A549 (cell line): ENCODE measurements at regions not wholly inside any gene's neighbourhood (a gene's known extent, or its start where the extent isn't known, plus 50 kb on each side); places are given as distances from the start of the nearest gene placed in this dataset.
A peak's percentile ranks its signal among the peaks of the same experiment; 100 is the strongest.

Experiments used
- ATAC-seq, 2 experiments: fragments of 200-7000 bp in 1 of 2; fragments of >200 bp in 1 of 2; cut with Nextera tagmentation in 1 of 2; cut with Tn5 transposase in 1 of 2; 3 replicates each; pipeline versions ENCODE4 v1.8.0 to v1.9.1; 2018 to 2020; ENCODE audit warnings: mild to moderate bottlenecking in 1 of 2, moderate library complexity in 1 of 2
- CTCF ChIA-PET: fragments of 300-600 bp; sonication (Branson Sonifier 250); formaldehyde crosslinking; extraction: SDS; loops from one replicate; lab custom pipeline; 2021; ENCODE audit warnings: antibody characterized with exemption, inconsistent platforms; lab: Yijun Ruan, JAX
- POLR2A ChIA-PET: fragments of 350-600 bp; formaldehyde crosslinking; extraction: SDS; loops from one replicate; lab custom pipeline; 2021; ENCODE audit warnings: antibody characterized with exemption, inconsistent platforms; lab: Yijun Ruan, JAX
- DNase-seq, 2 experiments: peaks; one replicate each; pipeline versions ENCODE4 v3.0.0 to v3.0.0-alpha.2; 2011 to 2016; ENCODE audit warnings: low read depth in 1 of 2, low spot score in 1 of 2
- FAIRE-seq: peaks from 2 replicates; lab custom pipeline; 2011; peaks lifted over from hg19 to GRCh38; lab: Jason Lieb, UNC
- H3K27ac ChIP-seq, 2 experiments: fragments of >200 bp; sonication (Bioruptor Twin); formaldehyde crosslinking; 3 replicates each; pipeline ENCODE4 v1.5.1; 2016 to 2017
- H3K4me1 ChIP-seq: fragments of >200 bp; sonication (Bioruptor Twin); formaldehyde crosslinking; 3 replicates; pipeline ENCODE4 v1.6.1; 2016
- H3K4me2 ChIP-seq: fragments of >200 bp; sonication (Bioruptor Twin); formaldehyde crosslinking; 3 replicates; pipeline ENCODE4 v1.6.1; 2016
- H3K4me3 ChIP-seq: fragments of >200 bp; sonication (Bioruptor Twin); formaldehyde crosslinking; 3 replicates; pipeline ENCODE4 v1.5.1; 2016
- H3K9me3 ChIP-seq: fragments of >200 bp; sonication (Bioruptor Twin); formaldehyde crosslinking; 3 replicates; pipeline ENCODE4 v1.6.1; 2016
- BCL3 ChIP-seq: fragments of >200 bp; sonication (Bioruptor Twin); formaldehyde crosslinking; IDR thresholded peaks from 3 replicates; pipeline ENCODE4 v1.6.1; 2016
- BHLHE40 ChIP-seq: IDR thresholded peaks from 2 replicates; pipeline ENCODE4 v1.6.1; 2012; ENCODE audit warnings: low read depth, low read length, inconsistent platforms
- CBX8 ChIP-seq: fragments of 200-600 bp; sonication (generic); IDR thresholded peaks from 2 replicates; pipeline ENCODE4 v1.6.1; 2016
- E2F6 ChIP-seq: IDR thresholded peaks from 2 replicates; pipeline ENCODE4 v1.6.1; 2012; ENCODE audit warnings: low read depth, borderline replicate concordance
- EHMT2 ChIP-seq: fragments of 200-600 bp; sonication (generic); IDR thresholded peaks from 2 replicates; pipeline ENCODE4 v1.6.1; 2016; ENCODE audit warnings: antibody characterized with exemption, low read depth, mild to moderate bottlenecking, moderate library complexity
- ELK1 ChIP-seq: fragments of 150-350 bp; IDR thresholded peaks from 2 replicates; pipeline ENCODE4 v1.6.1; 2014; ENCODE audit warnings: low read depth, mild to moderate bottlenecking, low read length
- EP300 ChIP-seq, 2 experiments: fragments of >200 bp; sonication (Bioruptor Twin); formaldehyde crosslinking; IDR thresholded peaks; 2 replicates in 1 of 2; 3 replicates in 1 of 2; pipeline ENCODE4 v1.6.1; 2016 to 2017
- FOSL2 ChIP-seq, 2 experiments: fragments of 450-650 bp in 1 of 2; fragments of >200 bp in 1 of 2; sonication (Bioruptor Twin) in 1 of 2; formaldehyde crosslinking; IDR thresholded peaks; 2 replicates each; pipeline versions ENCODE4 v1.5.0 to v1.6.1; 2016 to 2020; ENCODE audit warnings: mild to moderate bottlenecking in 1 of 2, moderate library complexity in 1 of 2
- HMGXB4 ChIP-seq: fragments of 250-450 bp; sonication (Bioruptor Pico); IDR thresholded peaks from 2 replicates; pipeline ENCODE4 v1.5.0; 2021; ENCODE audit warnings: mild to moderate bottlenecking, moderate library complexity, borderline replicate concordance
- JUNB ChIP-seq: fragments of >200 bp; sonication (Bioruptor Twin); formaldehyde crosslinking; IDR thresholded peaks from 2 replicates; pipeline ENCODE4 v1.6.1; 2016
- KDM1A ChIP-seq: fragments of 200-600 bp; sonication (generic); IDR thresholded peaks from 2 replicates; pipeline ENCODE4 v1.6.1; 2016; ENCODE audit warnings: low read depth, mild to moderate bottlenecking
- MYC ChIP-seq: IDR thresholded peaks from 2 replicates; pipeline ENCODE4 v1.6.1; 2012; ENCODE audit warnings: mild to moderate bottlenecking, inconsistent platforms, low read length, improper control_type of control experiment, borderline replicate concordance
- POLR2A ChIP-seq: IDR thresholded peaks from 2 replicates; pipeline ENCODE4 v1.6.1; 2012; ENCODE audit warnings: mild to moderate bottlenecking, low read length
- RCOR1 ChIP-seq: fragments of 150-350 bp; IDR thresholded peaks from 2 replicates; pipeline ENCODE4 v1.6.1; 2014; ENCODE audit warnings: antibody characterized with exemption, low read length, low read depth
- SMC3 ChIP-seq: fragments of >200 bp; sonication (Bioruptor Twin); formaldehyde crosslinking; IDR thresholded peaks from 3 replicates; pipeline ENCODE4 v1.6.1; 2018; ENCODE audit warnings: inconsistent platforms
- SREBF2 ChIP-seq: fragments of 450-650 bp; IDR thresholded peaks from 2 replicates; pipeline ENCODE4 v1.6.1; 2014; ENCODE audit warnings: mild to moderate bottlenecking, moderate library complexity
- ZFP36 ChIP-seq: fragments of 450-650 bp; IDR thresholded peaks from 2 replicates; pipeline ENCODE4 v1.6.1; 2014; ENCODE audit warnings: borderline replicate concordance; ENCODE audit not compliant: partially characterized antibody
- ZNF302 ChIP-seq: fragments of 250-450 bp; sonication (Bioruptor Pico); IDR thresholded peaks from 2 replicates; pipeline ENCODE4 v1.9.0; 2021; ENCODE audit warnings: inconsistent platforms, mild to moderate bottlenecking, moderate library complexity
- WGBS: methylation state at CpG from one replicate; pipeline ENCODE4 v1.1.6; 2017; ENCODE audit errors: missing lambda C conversion rate; 5-methylcytosine and 5-hydroxymethylcytosine counted together

- POLR2A ChIA-PET, result no interaction called here
- H3K4me2 ChIP-seq, result no peak overlapping the region
- WGBS, result 95% methylated on average over 1 of the region's 1 CpG
- no peak for TF ChIP-seq KDM1A
- TF ChIP-seq FOSL2 (IDR thresholded peaks at IDR 0.05), result no peak
- no peak for TF ChIP-seq FOSL2 (CRISPR knock-in tag; IDR thresholded peaks at IDR 0.05)
- TF ChIP-seq CBX8, result no peak
- no peak for TF ChIP-seq EP300 (IDR thresholded peaks at IDR 0.05)
- no peak for TF ChIP-seq ELK1
- no peak for TF ChIP-seq RCOR1
- TF ChIP-seq, all 56 proteins: peak for 0
- DNase-seq, result no peak
- ATAC-seq, result 0 out of 6 replicates have a peak, but pooled peaks of 1 of the 2 experiments have one; percentile 28
- Histone ChIP-seq H3K9me3 (no peaks in the 10 kb centered on the region), H3K27ac (no peak overlapping the region), H3K4me3 (no peak overlapping the region), H3K4me1 (no peaks in the 10 kb centered on the region)
- FAIRE-seq, result no peak
- CTCF ChIA-PET, result interaction anchor here (1.0 kb wide), 1 partner anchor 17 kb away, joined by 3 read pairs; no protein-coding TSS in a partner anchor
These were observed 172.0 kb downstream of the AXIN2 start for GRCh38 chr17:65389426-65389825.

GRCh38 chr17:65388911-65389310 is 172.5 kb downstream of the AXIN2 start:
- ATAC-seq (no peak), DNase-seq (no peak), FAIRE-seq (no peak)
- POLR2A ChIA-PET, result no interaction called here
- Histone ChIP-seq H3K4me3 (no peak overlapping the region), H3K4me2 (no peak overlapping the region), H3K27ac (no peak overlapping the region), H3K4me1 (no peaks in the 10 kb centered on the region), H3K9me3 (no peaks in the 10 kb centered on the region)
- WGBS, result 4% methylated on average over 1 of the region's 1 CpG
- TF ChIP-seq ZNF302, result no peak
- TF ChIP-seq EHMT2, result no peak
- TF ChIP-seq SMC3, result no peak
- TF ChIP-seq E2F6, result no peak
- no peak for TF ChIP-seq EP300 (IDR thresholded peaks at IDR 0.05)
- no peak for TF ChIP-seq ZFP36
- TF ChIP-seq BHLHE40, result no peak
- CTCF ChIA-PET, result interaction anchor here (1.0 kb wide), 1 partner anchor 18 kb away, joined by 3 read pairs; no protein-coding TSS in a partner anchor

- Histone ChIP-seq H3K4me3 (no peak overlapping the region), H3K4me1 (no peaks in the 10 kb centered on the region), H3K9me3 (no peaks in the 10 kb centered on the region), H3K4me2 (no peak overlapping the region), H3K27ac (no peak overlapping the region)
- FAIRE-seq (no peak), ATAC-seq (no peak), DNase-seq (no peak)
- CTCF ChIA-PET, result interaction anchor here (0.6 kb wide), 1 partner anchor 75 kb away, joined by 5 read pairs; no protein-coding TSS in a partner anchor
- POLR2A ChIA-PET, result no interaction called here
- WGBS, result 52% methylated on average over 5 of the region's 5 CpGs
- TF ChIP-seq POLR2A (no peak), BCL3 (no peak), JUNB (no peak), MYC (no peak), HMGXB4 (no peak), SREBF2 (no peak)
These were observed 174.1 kb downstream of the AXIN2 start for GRCh38 chr17:65387322-65387721.
